Stimulated activated CD4-positive, alpha-beta T cell treated with anti-CD3 and anti-CD28 coated beads, Interleukin-2, amount 100 ng/mL, for 48 hours (primary cell): ENCODE measurements at regions not wholly inside any gene's neighbourhood (a gene's known extent, or its start where the extent isn't known, plus 50 kb on each side); places are given as distances from the start of the nearest gene placed in this dataset.

Experiments
- DNase-seq, 2 donors: peaks; one replicate each; pipeline ENCODE4 v3.0.0-alpha.2; 2020

DNA sequence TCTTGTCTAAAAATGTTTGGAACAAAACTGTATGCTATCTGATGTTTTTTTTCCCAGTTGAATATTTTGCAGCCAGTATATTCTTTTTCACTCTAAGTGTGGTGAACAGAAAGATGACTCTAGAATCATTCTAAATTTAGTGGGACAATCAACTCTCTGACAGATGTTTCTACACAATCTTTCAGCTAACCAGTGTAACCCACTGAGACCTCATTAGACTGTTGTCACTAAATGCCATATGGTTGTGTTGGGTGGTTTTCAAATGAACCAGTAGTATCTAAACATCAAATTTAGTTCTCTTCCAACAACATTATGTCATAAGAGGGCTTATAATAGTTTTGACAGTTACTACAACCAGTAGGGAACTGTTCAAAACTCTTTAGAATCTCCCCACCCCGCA, 129.6 kb upstream of the PRLR start:
- no peak for DNase-seq

DNA sequence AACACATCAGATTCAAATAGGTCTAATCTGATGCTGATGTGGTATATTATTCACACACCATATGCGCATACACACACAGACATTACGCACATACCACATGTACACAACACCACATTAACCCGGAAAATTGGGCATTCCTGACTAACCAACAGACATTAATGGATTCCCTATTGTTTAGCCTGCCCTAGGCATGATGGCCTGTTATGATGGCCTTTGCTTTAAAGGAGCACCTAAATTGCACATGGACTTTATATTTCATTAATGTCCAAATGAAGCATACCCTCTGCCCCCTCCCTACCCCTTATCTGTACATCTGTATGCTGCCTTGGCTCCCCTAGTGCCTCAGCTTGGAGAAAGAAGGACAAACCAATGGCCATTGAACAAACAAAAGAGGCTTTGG, 127.7 kb upstream of the PRLR start:
- no peak for DNase-seq

- no peak for DNase-seq
These were observed 126.4 kb upstream of the PRLR start for GRCh38 chr5:35356725-35357124.

DNA sequence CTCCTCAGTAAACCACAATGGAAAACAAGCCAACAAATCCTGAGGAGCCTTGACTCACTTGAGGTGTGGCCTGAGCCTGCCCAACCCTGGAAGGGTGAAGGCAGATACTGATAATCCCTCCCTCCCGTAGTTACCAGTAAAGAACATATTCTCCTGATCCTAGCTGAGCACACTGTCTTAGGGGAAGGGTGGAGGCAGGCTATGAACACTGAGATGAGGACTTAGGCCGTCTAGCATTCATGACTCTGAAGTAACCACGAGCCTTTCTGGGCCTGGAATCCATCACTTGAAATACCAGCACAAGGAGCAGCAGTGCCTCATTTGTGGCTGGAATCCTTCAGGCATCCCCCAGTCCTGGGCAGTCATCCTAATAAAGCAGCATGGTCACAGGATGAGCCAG, 124.5 kb upstream of the PRLR start:
- no peak for DNase-seq

DNA sequence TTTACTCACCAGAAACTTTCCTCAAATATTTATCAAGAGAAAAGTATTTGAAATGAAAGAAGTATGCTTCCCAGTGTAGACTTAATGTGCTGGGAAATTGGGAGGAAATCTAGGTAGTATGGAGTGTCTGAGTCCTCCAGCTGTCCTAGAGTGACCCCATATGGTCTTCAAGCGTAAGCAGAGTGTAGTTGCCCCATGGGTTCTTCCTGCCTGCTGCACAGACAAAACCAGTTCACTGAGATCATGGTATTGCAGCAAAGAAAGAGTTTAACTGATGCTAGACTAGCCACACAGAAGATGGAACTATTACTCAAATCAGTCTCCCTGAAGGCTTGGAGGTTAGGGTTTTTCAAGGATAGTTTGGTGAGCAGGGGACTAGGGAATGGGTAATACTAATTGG, 114.9 kb upstream of the PRLR start:
- DNase-seq, result no peak

DNA sequence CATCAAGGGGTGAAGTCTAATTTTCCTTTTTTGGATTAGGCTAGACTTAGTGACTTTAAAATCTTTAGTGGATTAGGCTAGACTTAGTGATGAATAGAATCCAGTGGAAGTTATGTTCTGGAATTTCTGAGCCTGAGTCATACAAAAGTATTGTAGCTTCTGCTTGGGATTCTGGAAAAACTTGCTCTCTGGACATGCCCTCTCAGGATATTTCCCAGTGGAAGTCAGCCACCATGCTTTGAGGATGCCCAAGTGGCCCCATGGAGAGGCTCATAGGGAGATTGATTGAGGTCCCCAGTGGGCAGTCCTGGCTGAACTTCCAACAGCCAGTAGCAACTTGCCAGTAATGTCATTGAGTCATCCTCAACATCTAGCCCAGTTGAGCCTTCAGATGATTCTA, 112.4 kb upstream of the PRLR start:
- no peak for DNase-seq

- DNase-seq, result no peak
These were observed 110.9 kb upstream of the PRLR start for GRCh38 chr5:35341189-35341588.

GRCh38 chr5:35339616-35340100, 109.4 kb upstream of the PRLR start:
- no peak for DNase-seq

- no peak for DNase-seq
These were observed 108.7 kb upstream of the PRLR start for GRCh38 chr5:35339006-35339405.

GRCh38 chr5:35338157-35338453, 107.8 kb upstream of the PRLR start:
- DNase-seq, result no peak

DNA sequence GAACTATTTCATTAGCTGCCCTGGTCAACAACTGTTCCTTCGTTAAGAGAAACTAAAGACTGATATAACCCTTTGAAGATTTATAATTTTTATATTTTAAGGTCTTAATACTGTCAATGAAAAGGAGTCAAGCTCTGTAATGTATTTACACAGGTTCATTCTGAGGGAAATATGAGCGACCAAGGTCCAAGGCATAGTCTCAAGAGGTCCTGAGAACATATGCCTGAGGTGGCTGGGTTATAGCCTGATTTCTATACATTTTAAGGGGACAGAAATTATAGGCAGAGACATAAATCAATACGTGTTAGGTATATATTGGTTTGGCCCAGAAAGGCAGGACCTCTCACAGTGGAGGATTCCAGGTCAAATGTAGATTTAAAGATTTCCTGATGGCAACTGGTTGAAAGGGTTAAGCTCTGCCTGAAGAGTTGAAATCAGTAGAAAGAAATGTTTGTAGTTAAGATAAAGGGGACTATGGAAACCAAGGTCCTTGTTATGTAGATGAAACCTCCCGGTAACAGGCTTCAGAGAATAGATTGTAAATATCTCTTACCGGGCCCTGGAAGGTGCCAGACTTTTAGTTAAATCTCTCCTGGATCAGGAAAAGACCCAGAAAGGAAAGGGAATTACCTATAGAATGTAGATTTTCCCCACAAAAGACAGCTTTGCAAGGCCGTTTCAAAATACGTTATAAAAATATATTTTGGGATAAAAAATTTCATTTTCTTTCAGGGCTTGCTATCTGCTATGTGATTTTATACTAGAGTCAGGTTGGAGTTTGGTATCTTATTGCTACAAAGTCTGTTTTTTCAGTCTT, 107.3 kb upstream of the PRLR start:
- no peak for DNase-seq

DNA sequence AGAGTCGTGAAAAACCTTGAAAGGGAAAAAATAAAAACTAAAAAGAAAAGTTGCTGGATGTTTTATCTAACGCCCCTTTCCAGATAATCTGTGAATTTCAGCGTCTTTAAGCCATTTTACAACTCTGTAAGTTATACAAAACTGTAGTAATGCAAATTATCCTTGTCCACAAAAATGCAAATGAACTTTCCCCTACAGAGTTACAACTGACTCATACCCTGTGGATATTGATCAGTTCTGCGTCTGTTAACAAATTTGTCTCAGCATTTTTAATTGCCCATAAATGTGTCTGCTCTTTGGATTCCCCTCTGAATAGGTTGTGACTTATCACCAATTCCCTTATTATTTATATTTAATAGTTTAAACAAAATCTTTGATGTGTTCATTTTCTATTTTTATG, 105.9 kb upstream of the PRLR start:
- no peak for DNase-seq

GRCh38 chr5:35335752-35336151, 105.5 kb upstream of the PRLR start:
- no peak for DNase-seq

- no peak for DNase-seq
These were observed 103.1 kb upstream of the PRLR start for GRCh38 chr5:35333366-35333765.

GRCh38 chr5:35331956-35332950, 102.0 kb upstream of the PRLR start:
- no peak for DNase-seq

GRCh38 chr5:35325836-35326235, 95.5 kb upstream of the PRLR start:
- DNase-seq, result no peak

DNA sequence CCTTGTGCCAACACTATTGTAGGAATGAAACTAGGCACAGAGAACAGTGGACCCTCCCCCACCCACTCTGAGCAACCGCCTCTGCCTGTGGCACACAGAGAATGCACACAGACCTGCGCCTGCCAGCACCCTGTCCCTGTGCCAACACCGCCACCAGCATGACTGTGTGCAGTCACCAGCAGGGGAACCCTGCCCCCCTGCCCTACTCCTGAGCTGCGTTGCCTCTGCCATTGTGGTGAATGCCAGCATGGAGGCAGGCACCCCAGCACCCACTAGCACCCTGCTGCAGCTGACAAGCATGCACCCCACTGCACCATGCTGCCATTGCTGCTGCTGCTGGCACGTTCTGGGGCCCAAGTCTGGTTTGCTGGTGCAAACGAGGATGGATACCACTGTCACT, 94.4 kb upstream of the PRLR start:
- no peak for DNase-seq

GRCh38 chr5:35324201-35324600, 93.9 kb upstream of the PRLR start:
- no peak for DNase-seq

DNA sequence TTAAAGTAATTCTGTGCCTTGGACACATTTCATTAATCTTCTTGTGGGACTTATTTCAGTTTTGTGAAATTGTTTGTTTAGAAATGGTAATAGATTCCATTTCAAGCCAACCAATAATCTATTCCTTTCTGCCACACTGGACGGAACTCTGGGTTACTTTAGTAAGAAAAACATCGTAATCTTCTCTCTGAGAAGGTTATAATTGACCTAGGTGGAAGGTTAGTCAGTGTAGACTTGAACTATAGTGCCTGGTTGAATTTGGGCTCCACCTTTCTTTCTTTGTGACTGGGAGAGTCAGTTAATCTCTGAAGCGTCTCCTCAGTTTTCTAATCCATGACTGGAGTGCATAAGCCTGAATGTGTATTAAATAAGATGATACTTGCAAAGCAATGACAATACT, 89.7 kb upstream of the PRLR start:
- DNase-seq, result no peak

GRCh38 chr5:35319333-35320002, 89.2 kb upstream of the PRLR start:
- DNase-seq, result peak; percentile 57 to 62

DNA sequence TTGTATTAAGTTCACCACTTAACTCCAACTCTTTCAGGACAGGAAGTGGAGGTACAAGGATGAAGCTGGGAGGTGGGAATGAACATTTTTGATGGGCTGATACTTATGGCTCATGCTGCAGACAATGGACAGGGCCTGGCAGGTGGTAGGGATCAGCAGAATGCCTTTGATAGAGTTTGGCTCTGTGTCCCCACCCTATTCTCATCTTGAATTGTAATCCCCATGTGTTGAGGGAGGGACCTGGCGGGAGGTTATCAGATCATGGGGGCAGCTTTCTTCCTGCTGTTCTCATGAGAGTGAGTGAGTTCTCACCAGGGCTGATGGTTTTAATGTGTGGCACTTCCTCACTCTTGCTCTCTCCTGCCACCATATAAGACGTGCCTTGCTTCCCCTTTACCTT, 87.3 kb upstream of the PRLR start:
- no peak for DNase-seq

- DNase-seq, result no peak
These were observed 86.5 kb upstream of the PRLR start for GRCh38 chr5:35316611-35317274.

- no peak for DNase-seq
These were observed 83.0 kb upstream of the PRLR start for GRCh38 chr5:35313291-35313690.
